Body of pancreas (tissue), 4 donors: ENCODE measurements at regions not wholly inside any gene's neighbourhood (a gene's known extent, or its start where the extent isn't known, plus 50 kb on each side); places are given as distances from the start of the nearest gene placed in this dataset.

Experiments used
- POLR2A ChIP-seq, 3 donors: fragments of 450-650 bp; IDR thresholded peaks; one replicate each; pipeline ENCODE4 v1.6.1; 2016; ENCODE audit warnings: antibody characterized with exemption in 3 of 3, mild to moderate bottlenecking in 2 of 3
- TF ChIP-seq, protein P1 (sequence below), 7 experiments: fragments of 450-650 bp in 4 of 7; fragments of 200-600 bp in 3 of 7; sonication (generic) in 3 of 7; IDR thresholded peaks; one replicate each; pipeline ENCODE4 v1.5.1; 2016 to 2019; ENCODE audit warnings: antibody characterized with exemption in 7 of 7

DNA sequence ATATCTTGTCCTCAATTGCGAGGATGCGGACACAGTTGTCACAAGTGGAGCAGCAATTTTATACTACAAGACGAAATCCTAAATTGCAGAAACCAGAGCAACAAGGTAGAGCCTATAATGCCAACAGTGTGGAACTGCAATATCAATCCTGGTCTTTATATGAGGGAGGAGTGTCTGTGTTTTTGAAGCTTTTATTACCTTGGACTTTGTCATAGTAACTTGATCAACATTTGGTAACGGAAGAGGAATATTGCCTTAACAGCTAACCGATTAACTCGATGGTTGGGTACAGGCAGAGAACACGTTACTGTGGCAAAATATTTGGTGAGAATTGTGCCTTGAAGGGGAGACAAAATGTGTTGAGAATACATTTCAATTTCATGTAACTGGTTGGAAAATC is 661.5 kb downstream of the FGF9 start:
- TF ChIP-seq, protein P1, sequence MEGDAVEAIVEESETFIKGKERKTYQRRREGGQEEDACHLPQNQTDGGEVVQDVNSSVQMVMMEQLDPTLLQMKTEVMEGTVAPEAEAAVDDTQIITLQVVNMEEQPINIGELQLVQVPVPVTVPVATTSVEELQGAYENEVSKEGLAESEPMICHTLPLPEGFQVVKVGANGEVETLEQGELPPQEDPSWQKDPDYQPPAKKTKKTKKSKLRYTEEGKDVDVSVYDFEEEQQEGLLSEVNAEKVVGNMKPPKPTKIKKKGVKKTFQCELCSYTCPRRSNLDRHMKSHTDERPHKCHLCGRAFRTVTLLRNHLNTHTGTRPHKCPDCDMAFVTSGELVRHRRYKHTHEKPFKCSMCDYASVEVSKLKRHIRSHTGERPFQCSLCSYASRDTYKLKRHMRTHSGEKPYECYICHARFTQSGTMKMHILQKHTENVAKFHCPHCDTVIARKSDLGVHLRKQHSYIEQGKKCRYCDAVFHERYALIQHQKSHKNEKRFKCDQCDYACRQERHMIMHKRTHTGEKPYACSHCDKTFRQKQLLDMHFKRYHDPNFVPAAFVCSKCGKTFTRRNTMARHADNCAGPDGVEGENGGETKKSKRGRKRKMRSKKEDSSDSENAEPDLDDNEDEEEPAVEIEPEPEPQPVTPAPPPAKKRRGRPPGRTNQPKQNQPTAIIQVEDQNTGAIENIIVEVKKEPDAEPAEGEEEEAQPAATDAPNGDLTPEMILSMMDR (IDR thresholded peaks at IDR 0.05): no peak
- TF ChIP-seq POLR2A (IDR thresholded peaks at IDR 0.05): no peak
